C4-2B (cell line): ENCODE measurements at regions not wholly inside any gene's neighbourhood (a gene's known extent, or its start where the extent isn't known, plus 50 kb on each side); places are given as distances from the start of the nearest gene placed in this dataset.

Source experiments
- ZFX ChIP-seq: fragments of 450-650 bp; IDR thresholded peaks from 2 replicates; pipeline ENCODE4 v1.6.1; 2017
- TF ChIP-seq, protein P1 (sequence below): fragments of 450-650 bp; conservative IDR thresholded peaks from 2 replicates; pipeline ENCODE4 v1.5.1; 2017; ENCODE audit warnings: mild to moderate bottlenecking

DNA sequence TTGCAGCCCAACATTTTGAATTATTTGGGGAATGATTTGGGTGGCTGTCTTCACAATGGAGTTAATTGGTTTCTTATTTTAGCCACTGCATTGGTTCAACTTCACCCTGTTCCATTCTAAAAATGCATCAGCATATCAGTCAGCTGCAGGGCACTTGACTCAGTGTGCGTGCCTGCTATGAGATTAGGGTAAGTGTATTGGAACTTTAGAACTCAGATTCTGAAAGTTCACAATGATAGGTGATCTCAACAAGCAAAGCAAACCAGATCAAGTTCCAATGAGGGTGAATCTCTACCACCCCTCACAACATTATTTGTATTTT, 265.0 kb downstream of the ZPLD1 start:
- TF ChIP-seq, protein P1, sequence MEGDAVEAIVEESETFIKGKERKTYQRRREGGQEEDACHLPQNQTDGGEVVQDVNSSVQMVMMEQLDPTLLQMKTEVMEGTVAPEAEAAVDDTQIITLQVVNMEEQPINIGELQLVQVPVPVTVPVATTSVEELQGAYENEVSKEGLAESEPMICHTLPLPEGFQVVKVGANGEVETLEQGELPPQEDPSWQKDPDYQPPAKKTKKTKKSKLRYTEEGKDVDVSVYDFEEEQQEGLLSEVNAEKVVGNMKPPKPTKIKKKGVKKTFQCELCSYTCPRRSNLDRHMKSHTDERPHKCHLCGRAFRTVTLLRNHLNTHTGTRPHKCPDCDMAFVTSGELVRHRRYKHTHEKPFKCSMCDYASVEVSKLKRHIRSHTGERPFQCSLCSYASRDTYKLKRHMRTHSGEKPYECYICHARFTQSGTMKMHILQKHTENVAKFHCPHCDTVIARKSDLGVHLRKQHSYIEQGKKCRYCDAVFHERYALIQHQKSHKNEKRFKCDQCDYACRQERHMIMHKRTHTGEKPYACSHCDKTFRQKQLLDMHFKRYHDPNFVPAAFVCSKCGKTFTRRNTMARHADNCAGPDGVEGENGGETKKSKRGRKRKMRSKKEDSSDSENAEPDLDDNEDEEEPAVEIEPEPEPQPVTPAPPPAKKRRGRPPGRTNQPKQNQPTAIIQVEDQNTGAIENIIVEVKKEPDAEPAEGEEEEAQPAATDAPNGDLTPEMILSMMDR: no peak
- no peak for TF ChIP-seq ZFX
